Endodermal cell (in vitro differentiated cells): ENCODE measurements at regions not wholly inside any gene's neighbourhood (a gene's known extent, or its start where the extent isn't known, plus 50 kb on each side); places are given as distances from the start of the nearest gene placed in this dataset.
"Not testable (repeated sequence)": the region's sequence is repeated elsewhere in the genome, so short reads cannot be mapped to it uniquely, and the experiment has no call there.

Source experiments
- DNase-seq: peaks from one replicate; pipeline ENCODE4 v3.0.0-alpha.2; 2017
- H3K27ac ChIP-seq: 2 replicates; pipeline ENCODE4 v1.5.1; 2013; ENCODE audit warnings: mild to moderate bottlenecking, low read depth, low read length, moderate library complexity
- H3K27me3 ChIP-seq: 2 replicates; pipeline ENCODE4 v1.6.1; 2013; ENCODE audit warnings: mild to moderate bottlenecking, low read length, moderate library complexity; ENCODE audit not compliant: insufficient read depth, control insufficient read depth, poor library complexity, severe bottlenecking
- H3K36me3 ChIP-seq: 2 replicates; pipeline ENCODE4 v1.7.0; 2013; ENCODE audit warnings: mild to moderate bottlenecking, low read length, moderate library complexity; ENCODE audit not compliant: control insufficient read depth, insufficient read depth
- H3K4me1 ChIP-seq: one replicate; pipeline ENCODE4 v1.7.0; 2013; ENCODE audit warnings: low read length; ENCODE audit not compliant: control insufficient read depth, insufficient read depth
- H3K4me3 ChIP-seq: 2 replicates; pipeline ENCODE4 v1.5.1; 2013; ENCODE audit warnings: mild to moderate bottlenecking, low read length, moderate library complexity
- H3K9ac ChIP-seq: 2 replicates; pipeline ENCODE4 v1.6.1; 2013; ENCODE audit warnings: mild to moderate bottlenecking, low read length, moderate library complexity; ENCODE audit not compliant: poor library complexity, severe bottlenecking; ENCODE audit errors: extremely low read depth
- H3K9me3 ChIP-seq: 2 replicates; pipeline ENCODE4 v1.6.1; 2013; ENCODE audit warnings: mild to moderate bottlenecking, low read length, moderate library complexity; ENCODE audit not compliant: control insufficient read depth
- H3K27ac Mint-ChIP-seq: 2 replicates; pipeline ENCODE4 v1.8.0; 2020; ENCODE audit warnings: mixed read lengths
- H3K27me3 Mint-ChIP-seq: 2 replicates; pipeline ENCODE4 v1.8.0; 2021; ENCODE audit warnings: mild to moderate bottlenecking, mixed read lengths; ENCODE audit not compliant: insufficient read depth
- H3K36me3 Mint-ChIP-seq: 2 replicates; pipeline ENCODE4 v1.8.0; 2020; ENCODE audit warnings: low read depth, mixed read lengths
- H3K4me1 Mint-ChIP-seq: 2 replicates; pipeline ENCODE4 v1.8.0; 2020; ENCODE audit warnings: mixed read lengths
- H3K4me3 Mint-ChIP-seq: 2 replicates; pipeline ENCODE4 v1.8.0; 2020; ENCODE audit warnings: mild to moderate bottlenecking, moderate library complexity, mixed read lengths
- H3K9me3 Mint-ChIP-seq: 2 replicates; pipeline ENCODE4 v1.8.0; 2020; ENCODE audit warnings: mild to moderate bottlenecking, mixed read lengths
- WGBS, 2 experiments: methylation state at CpG; one replicate each; pipeline versions ENCODE4 v1.1.5 to v1.1.7; 2013; ENCODE audit warnings: missing lambda C conversion rate in 2 of 2, mixed read lengths in 1 of 2; ENCODE audit not compliant: insufficient coverage in 1 of 2, insufficient read length in 1 of 2; 5-methylcytosine and 5-hydroxymethylcytosine counted together

DNA sequence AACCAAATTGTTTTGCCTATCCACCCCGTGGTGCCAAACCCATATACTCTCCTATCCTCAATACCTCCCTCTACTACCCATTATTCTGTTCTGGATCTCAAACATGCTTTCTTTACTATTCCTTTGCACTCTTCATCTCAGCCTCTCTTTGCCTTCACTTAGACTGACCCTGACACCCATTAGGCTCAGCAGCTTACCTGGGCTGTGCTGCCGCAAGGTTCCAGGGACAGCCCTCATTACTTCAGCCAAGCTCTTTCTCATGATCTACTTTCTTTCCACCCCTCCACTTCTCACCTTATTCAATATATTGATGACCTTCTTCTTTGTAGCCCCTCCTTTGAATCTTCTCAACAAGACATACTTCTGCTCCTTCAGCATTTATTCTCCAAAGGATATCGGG is 517.9 kb downstream of the IRS2 start:
- not testable (repeated sequence) for H3K27me3 ChIP-seq, H3K36me3 ChIP-seq, DNase-seq, H3K4me1 ChIP-seq, H3K27ac ChIP-seq, H3K9me3 ChIP-seq, H3K27me3 Mint-ChIP-seq
- Histone ChIP-seq H3K4me3 (peak overlapping the region; percentile 60), H3K9ac (peak overlapping the region; percentile 70)
- Mint-ChIP-seq H3K4me3 (peak overlapping the region; percentile 77), H3K9me3 (peaks cover 18% of the 10 kb centered on the region), H3K27ac (peak overlapping the region; percentile 93), H3K4me1 (peaks cover 64% of the 10 kb centered on the region), H3K36me3 (peaks cover 21% of the 10 kb centered on the region)
- 81 to 82% methylated on average over 2 to 3 of the region's 3 CpGs for WGBS, 2 experiments

DNA sequence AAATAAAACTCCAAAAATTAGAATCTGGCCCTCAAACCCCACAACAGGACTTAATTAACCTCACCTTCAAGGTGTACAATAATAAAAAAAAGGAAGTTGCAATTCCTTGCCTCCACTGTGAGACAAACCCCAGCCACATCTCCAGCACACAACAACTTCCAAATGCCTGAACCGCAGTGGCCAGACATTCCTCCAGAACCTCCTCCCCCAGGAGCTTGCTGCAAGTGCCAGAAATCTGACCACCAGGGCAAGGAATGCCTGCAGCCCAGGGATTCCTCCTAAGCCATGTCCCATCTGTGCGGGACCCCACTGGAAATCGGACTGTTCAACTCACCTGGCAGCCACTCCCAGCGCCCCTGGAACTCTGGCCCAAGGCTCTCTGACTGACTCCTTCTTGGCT is 519.0 kb downstream of the IRS2 start:
- peaks cover 23% of the 10 kb centered on the region for H3K9me3 Mint-ChIP-seq
- not testable (repeated sequence) for H3K9me3 ChIP-seq, H3K27ac ChIP-seq, H3K4me1 ChIP-seq, H3K27me3 Mint-ChIP-seq, H3K36me3 ChIP-seq, DNase-seq, H3K27me3 ChIP-seq
- H3K4me3 Mint-ChIP-seq = peak overlapping the region; percentile 77
- peaks cover 24% of the 10 kb centered on the region for H3K36me3 Mint-ChIP-seq
- 77 to 86% methylated on average over 2 to 4 of the region's 4 CpGs for WGBS, 2 experiments
- H3K4me3 ChIP-seq = peak overlapping the region; percentile 60
- peaks cover 58% of the 10 kb centered on the region for H3K4me1 Mint-ChIP-seq
- peak overlapping the region; percentile 93 for H3K27ac Mint-ChIP-seq
- H3K9ac ChIP-seq = peak overlapping the region; percentile 70

DNA sequence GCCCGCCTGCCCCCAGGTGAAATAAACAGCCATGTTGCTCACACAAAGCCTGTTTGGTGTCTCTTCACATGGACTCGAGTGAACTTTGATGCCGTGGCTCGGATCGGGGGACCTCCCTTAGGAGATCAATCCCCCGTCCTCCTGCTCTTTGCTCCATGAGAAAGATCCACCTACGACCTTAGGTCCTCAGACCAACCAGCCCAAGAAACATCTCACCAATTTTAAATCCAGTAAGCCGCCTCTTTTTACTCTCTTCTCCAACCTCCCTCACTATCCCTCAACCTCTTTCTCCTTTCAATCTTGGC is 521.0 kb downstream of the IRS2 start:
- peaks cover 34% of the 10 kb centered on the region for H3K9me3 Mint-ChIP-seq
- H3K27me3 Mint-ChIP-seq, DNase-seq, H3K27ac ChIP-seq, H3K4me1 ChIP-seq, H3K36me3 ChIP-seq, H3K27me3 ChIP-seq: not testable (repeated sequence)
- H3K9ac ChIP-seq = peak overlapping the region; percentile 89
- H3K36me3 Mint-ChIP-seq = peaks cover 25% of the 10 kb centered on the region
- WGBS, 2 experiments = 59% methylated on average over 8 of the region's 8 CpGs; no CpG with 5 or more reads in 1 of the 2 experiments
- peaks cover 20% of the 10 kb centered on the region for H3K9me3 ChIP-seq
- peak overlapping the region; percentile 78 for H3K4me3 ChIP-seq
- H3K27ac Mint-ChIP-seq = peak overlapping the region; percentile 95
- peaks cover 44% of the 10 kb centered on the region for H3K4me1 Mint-ChIP-seq
- peak overlapping the region; percentile 77 for H3K4me3 Mint-ChIP-seq

DNA sequence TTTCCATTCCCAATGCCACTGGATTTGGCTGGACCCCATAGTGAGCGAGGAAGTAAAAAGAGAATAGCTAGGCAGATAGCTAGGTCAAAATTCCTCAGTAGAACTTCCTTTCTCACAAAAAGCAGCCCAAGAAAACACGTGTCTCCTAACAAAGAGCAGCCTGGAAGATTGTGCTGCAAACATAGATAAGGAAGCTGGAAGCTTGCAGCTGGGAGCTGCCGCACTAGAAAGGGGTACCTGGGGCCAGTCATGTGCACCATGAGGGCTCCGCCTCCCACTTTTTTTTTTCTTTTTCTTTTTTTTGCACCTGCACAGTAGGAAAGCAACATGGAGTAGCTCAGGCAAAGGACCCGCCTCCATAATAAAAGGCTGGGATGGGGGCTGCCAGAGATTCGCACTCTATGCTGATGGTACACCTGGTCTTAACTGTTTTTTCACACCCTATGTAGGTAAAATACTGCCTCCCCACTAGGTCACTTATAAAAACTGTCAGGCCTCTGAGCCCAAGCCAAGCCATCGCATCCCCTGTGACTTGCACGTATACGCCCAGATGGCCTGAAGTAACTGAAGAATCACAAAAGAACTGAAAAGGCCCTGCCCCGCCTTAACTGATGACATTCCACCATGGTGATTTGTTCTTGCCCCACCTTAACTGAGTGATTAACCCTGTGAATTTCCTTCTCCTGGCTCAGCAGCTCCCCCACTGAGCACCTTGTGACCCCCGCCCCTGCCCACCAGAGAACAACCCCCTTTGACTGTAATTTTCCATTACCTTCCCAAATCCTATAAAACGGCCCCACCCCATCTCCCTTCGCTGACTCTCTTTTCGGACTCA is 521.6 kb downstream of the IRS2 start:
- H3K4me1 ChIP-seq, H3K27me3 Mint-ChIP-seq, H3K27me3 ChIP-seq, H3K36me3 ChIP-seq: not testable (repeated sequence)
- Mint-ChIP-seq H3K4me3 (peak overlapping the region; percentile 77), H3K9me3 (peaks cover 34% of the 10 kb centered on the region), H3K27ac (peak overlapping the region; percentile 95), H3K4me1 (peaks cover 38% of the 10 kb centered on the region), H3K36me3 (peaks cover 25% of the 10 kb centered on the region)
- WGBS, 2 experiments = 40 to 56% methylated on average over 4 to 10 of the region's 14 CpGs
- Histone ChIP-seq H3K27ac (peak overlapping the region; percentile 16), H3K9ac (peak overlapping the region; percentile 89), H3K4me3 (peak overlapping the region; percentile 78), H3K9me3 (peaks cover 22% of the 10 kb centered on the region)
- DNase-seq = peak; percentile 79

DNA sequence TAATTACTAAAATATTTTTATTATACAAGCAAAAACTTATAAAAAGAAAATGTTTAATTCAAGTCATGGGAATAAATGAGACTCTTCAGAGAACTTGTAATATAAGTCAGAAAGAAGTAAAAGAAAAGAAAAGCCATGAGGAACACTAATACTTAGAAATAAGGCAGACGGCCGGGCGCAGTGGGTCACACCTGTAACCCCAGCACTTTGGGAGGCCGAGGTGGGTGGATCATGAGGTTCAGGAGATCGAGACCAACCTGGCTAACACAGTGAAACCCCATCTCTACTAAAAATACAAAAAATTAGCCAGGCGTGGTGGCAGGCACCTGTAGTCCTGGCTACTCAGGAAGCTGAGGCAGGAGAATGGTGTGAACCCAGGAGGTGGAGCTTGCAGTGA is 528.6 kb downstream of the IRS2 start:
- H3K27ac Mint-ChIP-seq, H3K4me3 ChIP-seq, DNase-seq, H3K27me3 ChIP-seq, H3K36me3 ChIP-seq, H3K4me1 ChIP-seq, H3K36me3 Mint-ChIP-seq, H3K27me3 Mint-ChIP-seq, H3K4me3 Mint-ChIP-seq, H3K9ac ChIP-seq, H3K4me1 Mint-ChIP-seq, H3K27ac ChIP-seq: not testable (repeated sequence)
- H3K9me3 ChIP-seq = peaks cover 43% of the 10 kb centered on the region
- peaks cover 32% of the 10 kb centered on the region for H3K9me3 Mint-ChIP-seq
- WGBS, 2 experiments = 94% methylated on average over 6 of the region's 6 CpGs; no CpG with 5 or more reads in 1 of the 2 experiments
